ENCODE measurements at regions not wholly inside any gene's neighbourhood (a gene's known extent, or its start where the extent isn't known, plus 50 kb on each side); places are given as distances from the start of the nearest gene placed in this dataset.
"Not testable (repeated sequence)": the region's sequence is repeated elsewhere in the genome, so short reads cannot be mapped to it uniquely, and the experiment has no call there.

- DNase-seq (ENCODE audit: low spot score) = no peak
Measured at GRCh38 chr2:83386549-83386948, 1072.5 kb downstream of the SUCLG1 start.

- DNase-seq (ENCODE audit: low spot score) = no peak
Measured at GRCh38 chr2:83378921-83379320, 1080.2 kb downstream of the SUCLG1 start.

- DNase-seq (ENCODE audit: low spot score) = no peak
Measured at GRCh38 chr2:83376731-83377130, 1082.3 kb downstream of the SUCLG1 start.

- DNase-seq (ENCODE audit: low spot score) = no peak
Measured at GRCh38 chr2:83370419-83370762, 1088.7 kb downstream of the SUCLG1 start.

GRCh38 chr2:83369601-83370418, 1089.3 kb downstream of the SUCLG1 start:
- no peak for DNase-seq (ENCODE audit: low spot score)

- DNase-seq (ENCODE audit: low spot score) = no peak
Measured at GRCh38 chr2:83368916-83369315, 1090.2 kb downstream of the SUCLG1 start.

- no peak for DNase-seq (ENCODE audit: low spot score)
Measured at GRCh38 chr2:83368461-83368860, 1090.6 kb downstream of the SUCLG1 start.

- no peak for DNase-seq (ENCODE audit: low spot score)
Measured at GRCh38 chr2:83365476-83365875, 1093.6 kb downstream of the SUCLG1 start.

- DNase-seq (ENCODE audit: low spot score) = no peak
Measured at GRCh38 chr2:83364264-83364663, 1094.8 kb downstream of the SUCLG1 start.

GRCh38 chr2:83363138-83363537, 1095.9 kb downstream of the SUCLG1 start:
- not testable (repeated sequence) for DNase-seq (ENCODE audit: low spot score)

GRCh38 chr2:83359336-83359735, 1099.7 kb downstream of the SUCLG1 start:
- no peak for DNase-seq (ENCODE audit: low spot score)

GRCh38 chr2:83342860-83343329, 1116.2 kb downstream of the SUCLG1 start:
- no peak for DNase-seq (ENCODE audit: low spot score)

GRCh38 chr2:83340424-83340823, 1118.7 kb downstream of the SUCLG1 start:
- no peak for DNase-seq (ENCODE audit: low spot score)

GRCh38 chr2:83339942-83340341, 1119.1 kb downstream of the SUCLG1 start:
- not testable (repeated sequence) for DNase-seq (ENCODE audit: low spot score)

- no peak for DNase-seq (ENCODE audit: low spot score)
Measured at GRCh38 chr2:83331810-83332209, 1127.3 kb downstream of the SUCLG1 start.

GRCh38 chr2:83323038-83323437, 1136.0 kb downstream of the SUCLG1 start:
- DNase-seq (ENCODE audit: low spot score) = no peak

- no peak for DNase-seq (ENCODE audit: low spot score)
Measured at GRCh38 chr2:83320053-83320452, 1139.0 kb downstream of the SUCLG1 start.

GRCh38 chr2:83305758-83306378, 1153.2 kb downstream of the SUCLG1 start:
- no peak for DNase-seq (ENCODE audit: low spot score)

GRCh38 chr2:83291083-83291482, 1168.0 kb downstream of the SUCLG1 start:
- no peak for DNase-seq (ENCODE audit: low spot score)

- no peak for DNase-seq (ENCODE audit: low spot score)
Measured at GRCh38 chr2:83282841-83283240, 1176.2 kb downstream of the SUCLG1 start.

- no peak for DNase-seq (ENCODE audit: low spot score)
Measured at GRCh38 chr2:83282043-83282795, 1176.9 kb downstream of the SUCLG1 start.

- no peak for DNase-seq (ENCODE audit: low spot score)
Measured at GRCh38 chr2:83280391-83280790, 1178.7 kb downstream of the SUCLG1 start.

GRCh38 chr2:83273322-83273721, 1185.8 kb downstream of the SUCLG1 start:
- DNase-seq (ENCODE audit: low spot score) = no peak

All from globus pallidus (tissue), 1 donor.